BE2C (cell line): ENCODE measurements at regions not wholly inside any gene's neighbourhood (a gene's known extent, or its start where the extent isn't known, plus 50 kb on each side); places are given as distances from the start of the nearest gene placed in this dataset.

ENCODE experiments used
- DNase-seq: peaks from one replicate; pipeline ENCODE4 v3.0.0-alpha.2; 2020
- H3K27me3 ChIP-seq: fragments of 250-450 bp; sonication (Bioruptor Pico); 2 replicates; pipeline ENCODE4 v1.5.1; 2020; ENCODE audit warnings: mild to moderate bottlenecking
- H3K36me3 ChIP-seq: fragments of 250-450 bp; sonication (Bioruptor Pico); 2 replicates; pipeline ENCODE4 v1.5.1; 2020; ENCODE audit warnings: mild to moderate bottlenecking
- H3K4me1 ChIP-seq: fragments of 250-450 bp; sonication (Bioruptor Pico); 2 replicates; pipeline ENCODE4 v1.5.1; 2020
- H3K4me3 ChIP-seq: 2 replicates; pipeline ENCODE4 v1.5.1; 2011; ENCODE audit warnings: low read depth, low read length
- H3K9me3 ChIP-seq: fragments of 250-450 bp; sonication (Bioruptor Pico); 2 replicates; pipeline ENCODE4 v1.5.1; 2020
- CTCF ChIP-seq: IDR thresholded peaks from 2 replicates; pipeline ENCODE4 v1.5.1; 2012; ENCODE audit warnings: mild to moderate bottlenecking, low read depth, low read length

DNA sequence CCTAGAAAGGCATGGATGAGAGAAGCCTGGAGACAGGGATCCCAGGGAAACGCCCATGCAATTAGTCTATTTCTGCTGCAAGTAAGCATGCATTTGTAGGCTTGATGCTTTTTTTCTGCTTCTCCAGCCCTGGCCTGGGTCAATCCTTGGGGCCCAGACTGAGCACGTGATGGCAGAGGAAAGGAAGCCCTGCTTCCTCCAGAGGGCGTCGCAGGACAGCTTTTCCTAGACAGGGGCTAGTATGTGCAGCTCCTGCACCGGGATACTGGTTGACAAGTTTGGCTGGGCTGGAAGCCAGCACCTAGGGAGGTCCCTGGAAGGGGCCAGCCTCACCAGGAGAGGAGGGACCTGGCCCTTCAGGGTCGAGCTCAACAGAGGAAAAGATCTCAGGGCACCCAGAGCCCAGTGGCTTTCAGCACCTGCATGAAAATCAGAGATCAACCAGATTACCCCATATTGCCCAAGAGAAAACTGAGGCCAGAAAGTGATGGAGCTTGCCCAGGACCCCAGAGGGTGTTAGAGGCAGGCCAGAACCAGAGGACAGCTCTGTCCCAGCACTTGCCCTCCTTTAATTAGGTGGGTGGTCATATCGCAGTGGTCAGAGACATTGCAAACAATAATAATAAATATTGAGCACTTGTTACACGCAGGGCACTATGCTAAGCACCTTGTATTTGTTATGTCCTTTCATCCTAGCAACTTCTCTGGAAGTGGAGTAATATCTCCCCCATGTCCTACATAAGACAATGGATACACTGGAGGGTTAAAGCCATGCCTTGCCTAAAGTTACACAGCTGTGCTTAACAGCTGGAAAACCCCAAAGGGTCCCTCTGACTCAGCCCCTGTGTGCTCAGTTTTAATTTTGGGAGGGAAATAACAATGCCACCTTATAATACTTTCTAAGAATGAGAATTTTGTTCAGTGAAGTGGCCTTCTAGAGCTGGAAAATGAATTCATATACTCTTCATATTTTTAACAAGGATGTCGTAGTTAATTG is 67.1 kb downstream of the KLF4 start:
- peak; percentile 85 for DNase-seq

DNA sequence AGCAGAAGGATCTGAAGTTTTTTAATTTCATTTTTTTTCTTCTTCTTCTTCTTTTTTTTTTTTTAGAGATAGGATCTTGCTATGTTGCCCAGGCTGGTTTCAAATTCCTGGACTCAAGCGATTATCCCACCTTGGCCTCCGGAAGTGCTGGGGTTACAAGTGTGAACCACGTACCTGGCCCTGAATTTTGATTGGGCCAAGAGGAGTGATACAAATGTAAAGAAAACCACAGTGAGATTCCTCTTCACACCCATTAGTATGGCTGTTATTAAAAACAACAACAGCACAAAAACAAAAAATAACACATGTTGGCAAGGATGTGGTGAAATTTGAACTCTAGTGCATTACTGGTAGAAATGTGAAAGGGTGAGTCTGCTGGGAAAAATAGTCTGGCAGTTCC is 79.1 kb downstream of the KLF4 start:
- no peak for TF ChIP-seq CTCF
- H3K36me3 ChIP-seq = no peaks in the 10 kb centered on the region
- no peaks in the 10 kb centered on the region for H3K9me3 ChIP-seq
- DNase-seq = no peak
- no peaks in the 10 kb centered on the region for H3K4me1 ChIP-seq
- H3K4me3 ChIP-seq = no peak overlapping the region
- no peaks in the 10 kb centered on the region for H3K27me3 ChIP-seq

More for the DNA sequence above, 67.1 kb downstream of the KLF4 start:
- H3K27me3 ChIP-seq = no peaks in the 10 kb centered on the region
- H3K9me3 ChIP-seq = no peaks in the 10 kb centered on the region
- TF ChIP-seq CTCF = peak; percentile 83
- H3K4me3 ChIP-seq = no peak overlapping the region
- H3K4me1 ChIP-seq = no peaks in the 10 kb centered on the region
- no peaks in the 10 kb centered on the region for H3K36me3 ChIP-seq

GRCh38 chr9:107409581-107410389 is 79.8 kb downstream of the KLF4 start:
- DNase-seq = no peak
- Histone ChIP-seq H3K9me3 (no peaks in the 10 kb centered on the region), H3K27me3 (no peaks in the 10 kb centered on the region), H3K36me3 (no peaks in the 10 kb centered on the region), H3K4me3 (no peak overlapping the region), H3K4me1 (no peaks in the 10 kb centered on the region)
- no peak for TF ChIP-seq CTCF

- Histone ChIP-seq H3K4me3 (no peak overlapping the region), H3K4me1 (no peaks in the 10 kb centered on the region), H3K36me3 (no peaks in the 10 kb centered on the region), H3K27me3 (no peaks in the 10 kb centered on the region), H3K9me3 (no peaks in the 10 kb centered on the region)
- DNase-seq = no peak
- TF ChIP-seq CTCF = no peak
Observed at GRCh38 chr9:107407675-107408074, 81.9 kb downstream of the KLF4 start.

GRCh38 chr9:107405511-107405910 is 84.1 kb downstream of the KLF4 start:
- Histone ChIP-seq H3K9me3 (no peaks in the 10 kb centered on the region), H3K36me3 (no peaks in the 10 kb centered on the region), H3K4me3 (no peak overlapping the region), H3K4me1 (no peaks in the 10 kb centered on the region), H3K27me3 (no peaks in the 10 kb centered on the region)
- no peak for TF ChIP-seq CTCF
- DNase-seq = no peak

- Histone ChIP-seq H3K9me3 (no peaks in the 10 kb centered on the region), H3K27me3 (no peaks in the 10 kb centered on the region), H3K36me3 (no peaks in the 10 kb centered on the region), H3K4me1 (no peaks in the 10 kb centered on the region), H3K4me3 (no peak overlapping the region)
- no peak for TF ChIP-seq CTCF
- no peak for DNase-seq
Observed at GRCh38 chr9:107404736-107405135, 84.8 kb downstream of the KLF4 start.
